D341Med (cell line): ENCODE measurements at regions not wholly inside any gene's neighbourhood (a gene's known extent, or its start where the extent isn't known, plus 50 kb on each side); places are given as distances from the start of the nearest gene placed in this dataset.

Source experiments
- DNase-seq: peaks from one replicate; pipeline ENCODE4 v3.0.0; 2012; ENCODE audit warnings: low spot score

DNA sequence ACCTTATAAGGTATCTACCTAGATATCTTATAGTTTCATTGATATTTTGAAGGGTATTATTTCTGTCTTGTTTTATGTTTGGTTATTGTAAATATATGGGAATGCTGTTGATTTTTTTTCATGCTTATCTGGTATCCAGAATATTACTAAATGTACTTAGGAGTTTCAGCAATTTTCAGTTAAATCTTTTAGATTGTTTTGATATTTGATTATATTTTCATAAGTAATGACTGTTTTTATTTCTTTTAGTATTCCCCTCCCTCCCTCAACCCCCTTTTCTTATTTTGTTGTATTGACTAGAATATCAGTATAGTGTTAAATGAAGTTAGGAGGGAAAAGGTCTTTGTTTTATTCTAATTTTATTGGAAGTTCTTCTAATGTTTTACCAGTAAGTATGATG is 344.4 kb upstream of the PROX1 start:
- DNase-seq: no peak

DNA sequence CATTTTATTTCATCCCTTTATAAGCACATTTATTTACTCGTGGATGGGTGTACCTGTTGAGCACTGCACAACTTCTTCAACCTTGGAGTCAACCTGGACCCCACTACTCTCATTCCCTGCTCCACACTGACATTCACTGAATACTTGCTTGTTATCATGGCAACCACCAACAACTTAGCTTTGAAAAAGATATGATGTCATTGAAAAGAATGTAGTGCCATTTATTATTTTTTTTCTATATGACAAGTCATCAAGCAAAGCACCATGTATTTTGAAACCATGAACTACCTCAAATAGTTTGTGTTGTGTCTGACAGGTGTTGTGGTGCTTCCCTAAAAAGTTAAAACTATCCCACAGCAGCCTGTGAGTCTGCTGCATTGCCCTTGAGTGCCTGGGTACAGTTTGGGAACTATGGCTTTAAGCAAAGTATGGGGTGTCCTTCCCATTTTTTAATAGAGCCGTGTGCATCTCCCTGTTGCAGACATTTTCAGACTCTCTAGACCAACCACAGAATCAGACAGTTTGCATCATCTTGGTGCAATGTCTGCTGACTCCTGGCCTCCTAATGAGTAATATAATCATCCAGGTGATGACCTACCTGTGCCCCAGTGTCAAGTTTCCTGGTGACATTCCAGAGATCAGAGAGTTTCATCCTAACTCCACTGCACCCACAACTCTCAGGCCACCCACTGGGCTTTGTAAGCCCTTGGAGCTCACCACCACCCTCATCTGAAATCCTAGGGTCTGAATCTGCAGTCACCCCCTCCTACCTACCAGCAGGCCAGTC is 339.7 kb upstream of the PROX1 start:
- no peak for DNase-seq

DNA sequence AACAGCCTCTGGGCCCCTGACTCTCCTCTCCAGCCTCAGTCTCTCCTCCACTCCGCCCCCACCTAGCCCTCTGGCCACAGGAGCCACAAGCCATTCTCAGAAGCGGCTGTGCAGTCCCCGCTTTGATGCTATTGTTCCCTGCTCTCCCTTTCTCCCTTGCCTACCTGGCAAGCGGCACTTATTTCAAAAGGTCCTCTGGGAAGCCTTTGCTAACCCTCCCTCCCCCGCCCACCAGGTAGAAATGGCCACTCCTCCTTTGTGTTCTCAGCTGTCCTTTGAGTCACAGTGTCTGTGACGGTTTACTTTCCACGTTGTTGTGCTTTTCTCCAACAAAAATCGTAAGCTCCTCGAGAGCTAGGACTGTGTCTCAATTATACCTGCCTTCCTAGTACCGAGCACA is 338.4 kb upstream of the PROX1 start:
- no peak for DNase-seq

DNA sequence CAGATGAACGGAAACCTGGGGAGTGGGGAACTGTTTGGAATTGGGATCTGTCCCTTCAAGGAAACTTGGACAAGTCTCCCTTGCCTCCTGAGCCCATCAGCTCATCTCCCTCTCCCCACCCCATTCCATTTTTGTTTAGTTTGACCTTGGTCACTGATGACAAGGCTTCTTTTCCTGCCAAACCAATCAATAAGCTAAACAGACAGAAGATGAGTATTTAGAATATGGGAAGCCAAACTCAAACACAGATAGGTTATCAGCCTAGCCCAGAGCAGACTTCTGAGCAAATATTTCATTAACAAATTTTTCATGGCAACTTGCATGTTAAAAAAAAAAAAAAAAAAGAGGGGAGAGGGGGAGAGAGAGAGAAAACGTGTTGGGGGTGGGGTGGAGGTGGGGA is 337.2 kb upstream of the PROX1 start:
- no peak for DNase-seq

GRCh38 chr1:213651077-213651476 is 336.7 kb upstream of the PROX1 start:
- DNase-seq: no peak

DNA sequence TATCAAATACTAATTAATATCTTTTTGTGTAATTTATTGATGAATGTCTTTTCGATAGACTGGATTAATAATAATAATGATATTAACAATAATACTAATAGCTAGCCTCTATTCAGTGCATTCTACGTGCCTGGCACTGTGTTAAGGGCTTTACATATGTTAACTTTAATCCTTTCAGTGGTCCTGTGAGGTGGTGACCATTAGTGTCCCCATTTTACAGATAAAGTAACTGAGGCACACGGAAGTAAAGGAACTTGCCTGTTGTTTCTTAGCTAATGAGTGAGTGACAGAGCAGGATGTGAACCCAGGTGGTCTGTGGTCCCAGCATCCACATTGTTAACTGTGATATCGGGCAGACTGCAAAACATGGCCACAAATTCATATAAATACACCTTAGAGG is 335.7 kb upstream of the PROX1 start:
- DNase-seq: no peak

DNA sequence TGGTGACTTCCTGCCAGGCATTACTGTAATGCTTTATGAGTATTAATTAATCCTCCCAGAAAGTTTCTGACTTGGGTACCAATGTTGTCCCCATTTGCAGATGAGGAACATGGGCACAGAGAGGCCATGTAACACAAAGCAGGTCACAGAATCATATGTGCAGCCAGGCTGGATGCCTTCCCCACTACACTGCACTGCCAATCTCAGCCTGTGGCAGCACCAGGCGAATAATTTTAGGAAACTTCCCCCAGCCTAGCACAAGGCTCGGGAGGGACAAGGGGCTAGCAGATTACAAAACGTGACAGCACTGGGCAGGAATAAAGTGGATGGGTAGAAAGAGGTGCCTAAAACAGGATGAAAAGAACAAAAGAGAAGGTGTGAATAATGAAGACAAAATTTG is 331.7 kb upstream of the PROX1 start:
- no peak for DNase-seq

DNA sequence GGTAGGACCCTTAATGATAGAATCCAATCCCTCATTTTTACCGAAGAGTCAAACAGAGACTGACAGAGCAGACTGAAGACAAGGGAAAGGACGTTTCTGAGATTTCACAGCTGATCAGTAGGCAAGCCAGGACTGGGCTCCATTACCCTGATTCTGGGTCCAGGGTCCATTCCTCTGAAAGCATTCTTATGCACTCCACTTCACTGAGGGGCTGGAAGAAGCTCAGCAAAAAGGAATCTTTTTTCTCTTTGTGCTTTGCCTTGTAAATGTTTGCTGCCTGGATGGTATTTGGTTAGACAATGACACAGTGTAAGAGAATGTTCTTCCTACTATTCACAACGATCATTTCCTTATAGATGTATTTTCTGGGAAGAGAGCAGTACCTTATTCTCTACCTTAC is 331.3 kb upstream of the PROX1 start:
- no peak for DNase-seq

DNA sequence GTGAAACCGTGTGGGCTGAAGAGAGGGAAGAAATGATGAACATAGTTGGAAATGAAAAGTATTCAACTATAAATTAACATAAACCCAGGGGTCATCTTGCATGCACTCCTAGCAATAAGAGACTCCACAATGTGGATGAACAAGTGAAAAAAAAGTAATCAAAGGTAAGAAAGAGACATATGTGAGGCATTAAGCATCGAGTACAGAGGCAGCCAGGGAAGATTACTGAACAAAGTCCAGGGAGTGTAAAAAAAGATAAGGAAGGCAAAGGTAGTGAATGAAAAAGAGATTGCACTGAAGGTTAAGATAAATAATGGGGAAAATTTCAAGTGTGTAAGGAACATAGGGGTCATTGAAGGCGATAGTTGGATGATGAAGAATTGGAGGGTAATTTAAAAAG is 330.8 kb upstream of the PROX1 start:
- no peak for DNase-seq

DNA sequence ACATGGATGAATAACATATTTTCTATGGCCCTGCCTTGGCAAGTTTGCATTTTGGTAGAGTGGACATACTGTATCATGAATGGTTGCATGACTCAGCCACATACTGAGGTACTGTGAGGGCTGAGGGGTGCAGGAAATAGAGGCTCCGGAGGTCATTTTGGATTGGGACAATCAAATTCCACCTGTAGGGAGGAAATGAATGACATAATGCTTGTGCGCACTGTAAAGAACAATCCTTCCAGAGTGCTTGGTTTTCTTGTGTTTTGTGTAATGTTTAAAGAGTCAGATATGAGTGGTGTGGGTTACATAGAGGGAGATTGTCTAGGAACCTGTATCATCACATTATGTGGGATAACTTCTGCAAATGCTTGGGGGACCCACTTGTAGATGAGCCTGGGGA is 329.9 kb upstream of the PROX1 start:
- no peak for DNase-seq

- DNase-seq: no peak
Observed at GRCh38 chr1:213658457-213658856, 329.3 kb upstream of the PROX1 start.

DNA sequence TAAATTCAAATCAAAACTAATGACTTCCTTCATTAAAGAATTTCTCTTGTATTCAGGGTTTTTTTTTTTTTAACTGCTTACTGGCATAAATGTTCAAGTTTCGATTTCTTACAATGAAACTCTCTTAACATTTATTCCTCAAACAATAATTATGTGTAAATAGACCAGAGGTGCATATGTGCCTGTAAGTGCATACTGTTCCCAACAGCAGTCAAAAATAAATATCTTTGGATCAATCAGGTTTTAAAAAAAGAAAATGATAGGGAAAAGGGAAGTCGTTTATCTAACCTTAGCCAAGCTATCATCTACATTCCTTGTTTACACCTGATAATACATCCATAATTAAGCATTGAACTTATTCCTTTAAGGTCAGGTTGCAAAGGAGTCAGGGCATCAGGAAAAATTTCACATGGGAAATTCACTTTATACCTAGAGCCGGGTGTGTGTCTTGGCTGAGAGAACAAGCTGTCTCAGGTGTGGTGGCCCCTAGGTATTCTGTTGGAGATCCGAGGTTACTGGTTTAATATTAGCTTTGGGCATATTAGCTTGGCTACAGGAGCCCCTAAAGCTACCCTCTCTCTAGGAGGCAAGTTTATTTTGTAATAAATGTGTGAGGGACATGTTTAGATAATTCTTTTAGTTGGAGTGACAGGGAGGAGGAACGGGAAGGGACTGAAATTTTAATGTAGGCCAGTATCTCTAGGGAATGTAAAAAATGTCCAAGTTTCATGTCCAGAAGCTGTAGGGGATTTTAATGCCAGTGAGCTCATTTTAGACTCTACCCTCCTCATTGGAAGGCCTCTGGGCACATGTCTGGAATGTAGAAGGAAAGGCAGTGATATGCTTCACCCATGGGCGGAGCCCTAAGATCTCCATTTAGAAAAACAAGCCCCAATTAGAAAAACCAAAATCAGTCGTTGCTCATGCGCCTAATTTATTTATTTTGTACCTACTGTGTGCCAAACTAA is 327.9 kb upstream of the PROX1 start:
- DNase-seq: no peak

DNA sequence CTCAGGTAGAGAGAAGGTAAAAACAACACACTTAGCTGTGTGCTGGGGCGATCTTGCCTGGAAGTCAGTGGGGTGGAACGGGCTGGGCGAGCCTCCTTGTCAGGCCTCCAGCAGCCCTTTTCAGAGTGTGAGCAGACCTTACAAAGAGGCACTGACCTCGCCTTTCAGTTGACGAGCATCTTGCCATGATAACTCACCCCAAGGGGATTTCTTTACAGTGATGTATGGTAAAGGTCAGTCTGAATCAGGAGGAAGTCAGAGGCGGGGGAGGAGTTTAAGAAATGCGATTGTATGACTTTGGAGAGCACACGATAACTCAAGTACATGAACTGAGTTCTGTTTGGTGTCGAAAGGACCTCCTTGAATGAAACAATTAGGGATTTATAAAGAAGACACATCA is 326.5 kb upstream of the PROX1 start:
- DNase-seq: no peak

GRCh38 chr1:213666113-213666512 is 321.7 kb upstream of the PROX1 start:
- no peak for DNase-seq

DNA sequence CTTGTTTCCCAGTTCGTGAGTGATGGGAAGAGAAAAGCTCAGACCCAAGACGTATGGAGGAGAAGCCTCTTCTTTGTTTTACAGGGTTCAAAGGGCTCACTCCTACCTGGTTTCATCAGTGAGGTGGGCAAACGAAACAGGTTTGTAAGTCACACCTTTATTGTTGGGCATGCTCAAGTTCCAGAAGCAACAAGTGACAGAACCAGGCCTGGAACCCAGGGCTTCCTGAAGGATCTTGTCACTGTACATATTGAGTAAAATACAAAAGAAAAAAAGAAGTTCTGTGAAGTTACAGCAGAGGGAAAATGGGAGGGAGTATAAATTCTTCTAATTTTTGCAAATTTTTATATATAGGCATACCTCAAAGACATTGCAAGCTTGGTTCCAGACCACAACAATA is 320.9 kb upstream of the PROX1 start:
- no peak for DNase-seq

DNA sequence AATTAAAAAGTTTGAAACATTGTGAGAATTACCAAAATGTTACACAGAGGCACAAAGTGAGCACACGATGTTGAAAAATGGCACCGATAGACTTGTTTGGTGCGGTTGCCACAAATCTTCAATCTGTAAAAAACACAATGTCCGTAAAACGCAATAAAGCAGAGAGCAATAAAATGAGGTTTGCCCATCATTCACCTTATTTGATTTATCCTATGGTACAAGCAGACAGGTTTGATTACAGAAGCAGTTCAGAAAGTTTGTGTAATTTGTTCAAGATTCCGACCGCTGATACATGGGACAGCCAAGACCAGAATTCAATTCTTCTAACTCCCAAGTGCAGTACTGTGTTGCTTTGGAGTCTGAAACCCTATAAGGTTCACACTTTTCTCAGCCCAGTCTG is 318.3 kb upstream of the PROX1 start:
- DNase-seq: no peak

- no peak for DNase-seq
Observed at GRCh38 chr1:213669964-213670691, 317.6 kb upstream of the PROX1 start.

- no peak for DNase-seq
Observed at GRCh38 chr1:213670692-213671023, 317.1 kb upstream of the PROX1 start.

DNA sequence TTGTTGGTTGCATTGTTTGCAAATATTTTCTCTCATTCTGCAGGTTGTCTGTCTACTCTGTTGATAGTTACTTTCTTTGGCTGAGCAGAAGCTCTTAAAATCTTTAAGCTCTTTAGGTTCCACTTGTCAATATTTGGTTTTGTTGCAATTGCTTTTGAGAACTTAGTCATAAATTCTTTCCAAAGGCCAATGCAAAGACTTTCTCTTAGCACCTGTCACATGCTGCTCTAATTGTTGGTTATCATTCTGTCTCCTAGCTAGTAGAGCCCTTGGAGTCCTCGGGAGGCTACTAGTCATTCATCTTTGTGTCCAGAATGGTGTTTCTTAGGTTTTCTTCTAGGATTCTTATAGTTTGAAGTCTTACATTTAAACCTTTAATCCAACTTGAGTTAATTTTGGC is 312.7 kb upstream of the PROX1 start:
- DNase-seq: no peak

- no peak for DNase-seq
Observed at GRCh38 chr1:213676736-213677135, 311.0 kb upstream of the PROX1 start.

DNA sequence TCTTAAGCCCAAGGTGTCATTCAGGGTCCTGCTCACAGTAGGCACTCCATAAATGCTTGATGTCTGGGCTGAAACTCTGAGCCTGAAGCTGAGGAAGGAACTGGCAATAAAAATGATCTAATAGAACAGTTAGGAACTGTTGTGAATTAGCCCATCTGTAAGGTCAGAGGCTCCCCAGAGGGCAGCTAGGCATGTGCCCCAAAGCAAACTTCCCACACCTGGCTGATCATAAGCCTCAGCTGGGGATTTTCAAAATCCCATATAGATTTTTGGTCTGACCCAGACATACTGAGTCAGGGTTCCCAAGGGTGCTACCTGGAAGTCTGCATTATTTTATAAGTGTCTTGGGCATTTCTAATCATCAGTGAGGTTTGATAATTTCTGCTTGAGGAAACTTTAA is 309.4 kb upstream of the PROX1 start:
- no peak for DNase-seq

DNA sequence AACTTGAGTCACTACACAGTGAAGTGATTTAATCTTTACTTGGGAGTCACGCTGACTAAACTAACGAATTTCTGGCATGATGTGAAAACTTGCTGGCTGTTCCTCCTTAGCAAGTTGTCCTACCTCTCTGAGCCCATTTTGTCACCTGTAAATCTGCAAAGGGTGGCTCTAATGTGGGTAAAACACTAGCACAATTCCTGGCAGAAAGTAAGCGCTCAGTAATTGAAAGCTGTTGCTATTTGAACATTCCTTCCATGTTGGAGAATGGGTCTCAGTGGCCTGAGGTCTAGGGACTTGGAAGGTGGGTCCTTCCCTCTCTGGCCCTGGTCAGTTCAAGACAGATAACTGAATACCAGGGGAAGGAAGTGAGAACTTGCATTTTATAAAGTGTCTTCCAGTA is 309.0 kb upstream of the PROX1 start:
- no peak for DNase-seq

DNA sequence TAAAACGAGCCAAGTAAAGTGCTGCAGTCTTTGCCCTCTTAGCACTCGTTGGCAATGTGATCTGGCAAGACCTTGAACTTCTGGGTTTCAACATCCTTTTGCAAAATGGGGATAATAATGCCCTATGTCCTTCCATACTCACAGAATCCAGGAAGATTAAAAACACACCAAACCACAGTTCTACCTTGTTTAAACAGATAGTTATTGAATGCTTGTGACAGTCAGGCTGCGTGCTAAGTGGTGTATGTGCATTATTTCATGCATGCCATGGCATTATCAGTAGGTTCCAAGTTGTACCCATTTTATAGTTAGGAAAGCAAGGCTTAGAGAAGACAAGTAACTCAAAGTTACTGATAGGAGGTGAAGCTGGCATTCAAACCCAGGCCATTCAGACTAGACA is 308.6 kb upstream of the PROX1 start:
- no peak for DNase-seq
